ENCODE measurements at regions not wholly inside any gene's neighbourhood (a gene's known extent, or its start where the extent isn't known, plus 50 kb on each side); places are given as distances from the start of the nearest gene placed in this dataset.

DNA sequence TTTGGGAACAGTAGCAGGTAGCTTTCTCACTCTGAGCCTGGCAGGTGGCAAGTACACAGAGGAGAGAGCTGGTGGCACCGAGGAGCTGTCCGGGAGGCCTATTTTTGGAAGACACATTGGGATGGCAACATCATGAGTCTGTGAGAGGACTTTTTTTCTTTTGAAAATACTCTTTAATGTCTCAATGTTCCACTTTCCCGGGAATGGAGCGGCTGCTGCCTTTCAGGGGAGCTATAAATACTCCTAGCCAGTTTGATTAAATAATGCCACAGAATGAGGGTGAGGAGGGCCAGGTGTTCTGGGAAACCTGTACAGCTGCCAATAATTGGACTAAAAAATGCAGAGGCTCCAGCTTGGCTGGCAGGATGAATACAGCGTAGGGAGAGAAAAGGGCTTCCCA lies 93.3 kb upstream of the COG2 start:
- no peak for TF ChIP-seq EZH2 (IDR thresholded peaks at IDR 0.05; ENCODE audit: low read length, unreplicated experiment)
- TF ChIP-seq, protein P1, sequence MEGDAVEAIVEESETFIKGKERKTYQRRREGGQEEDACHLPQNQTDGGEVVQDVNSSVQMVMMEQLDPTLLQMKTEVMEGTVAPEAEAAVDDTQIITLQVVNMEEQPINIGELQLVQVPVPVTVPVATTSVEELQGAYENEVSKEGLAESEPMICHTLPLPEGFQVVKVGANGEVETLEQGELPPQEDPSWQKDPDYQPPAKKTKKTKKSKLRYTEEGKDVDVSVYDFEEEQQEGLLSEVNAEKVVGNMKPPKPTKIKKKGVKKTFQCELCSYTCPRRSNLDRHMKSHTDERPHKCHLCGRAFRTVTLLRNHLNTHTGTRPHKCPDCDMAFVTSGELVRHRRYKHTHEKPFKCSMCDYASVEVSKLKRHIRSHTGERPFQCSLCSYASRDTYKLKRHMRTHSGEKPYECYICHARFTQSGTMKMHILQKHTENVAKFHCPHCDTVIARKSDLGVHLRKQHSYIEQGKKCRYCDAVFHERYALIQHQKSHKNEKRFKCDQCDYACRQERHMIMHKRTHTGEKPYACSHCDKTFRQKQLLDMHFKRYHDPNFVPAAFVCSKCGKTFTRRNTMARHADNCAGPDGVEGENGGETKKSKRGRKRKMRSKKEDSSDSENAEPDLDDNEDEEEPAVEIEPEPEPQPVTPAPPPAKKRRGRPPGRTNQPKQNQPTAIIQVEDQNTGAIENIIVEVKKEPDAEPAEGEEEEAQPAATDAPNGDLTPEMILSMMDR (conservative IDR thresholded peaks at IDR 0.05; ENCODE audit: low read depth, low read length): no peak

Data from PC-3 (cell line).